Adrenal gland (tissue), 9 donors: ENCODE measurements at regions not wholly inside any gene's neighbourhood (a gene's known extent, or its start where the extent isn't known, plus 50 kb on each side); places are given as distances from the start of the nearest gene placed in this dataset.

Experiments used
- DNase-seq, 7 donors: peaks; one replicate each; pipeline ENCODE4 v3.0.0-alpha.2; 2019 to 2020
- H3K27ac ChIP-seq, 5 donors: fragments of 200-600 bp; sonication (generic) in 4 of 5; 1 replicate in 3 of 5; 2 replicates in 2 of 5; pipeline versions ENCODE4 v1.5.1 to v1.8.0; 2016 to 2020; ENCODE audit warnings: mild to moderate bottlenecking in 1 of 5
- H3K27me3 ChIP-seq: fragments of 200-600 bp; 2 replicates; pipeline ENCODE4 v1.8.0; 2021
- H3K36me3 ChIP-seq, 2 donors: fragments of 200-600 bp; replicated peaks in 1 of 2; 1 replicate in 1 of 2; 2 replicates in 1 of 2; pipeline versions ENCODE4 v1.5.1 to v1.8.0; 2018 to 2022
- H3K4me1 ChIP-seq, 2 donors: fragments of 200-600 bp; replicated peaks in 1 of 2; 1 replicate in 1 of 2; 2 replicates in 1 of 2; pipeline versions ENCODE4 v1.5.1 to v1.8.0; 2018 to 2021
- H3K4me3 ChIP-seq, 4 donors: fragments of 200-600 bp; sonication (generic) in 3 of 4; one replicate each; pipeline ENCODE4 v1.5.1; 2016 to 2018
- H3K9me3 ChIP-seq, 3 donors: fragments of 200-600 bp; sonication (generic) in 1 of 3; replicated peaks in 1 of 3; 1 replicate in 2 of 3; 2 replicates in 1 of 3; pipeline versions ENCODE4 v1.5.1 to v1.8.0; 2016 to 2021
- CTCF ChIP-seq, 6 experiments: fragments of 450-650 bp in 4 of 6; fragments of 200-600 bp in 2 of 6; sonication (generic) in 1 of 6; IDR thresholded peaks; 1 replicate in 5 of 6; 2 replicates in 1 of 6; pipeline versions ENCODE4 v1.5.1 to v1.8.0; 2016 to 2021; ENCODE audit warnings: antibody characterized with exemption in 6 of 6, mild to moderate bottlenecking in 2 of 6, moderate library complexity in 1 of 6
- POLR2A ChIP-seq, 2 donors: fragments of 450-650 bp; IDR thresholded peaks; one replicate each; pipeline ENCODE4 v1.6.1; 2017; ENCODE audit warnings: antibody characterized with exemption in 2 of 2, mild to moderate bottlenecking in 2 of 2, moderate library complexity in 1 of 2
- WGBS, 4 donors: extraction: QIAGEN DNeasy Blood & Tissue Kit in 2 of 4; methylation state at CpG; one replicate each; pipeline versions ENCODE4 v1.1.5 to v1.1.7; 2013 to 2017; 5-methylcytosine and 5-hydroxymethylcytosine counted together
- intact Hi-C, 2 donors: fragments of 100-400 bp; cut with DNase I; formaldehyde crosslinking; loops; one replicate each; pipeline versions ENCODE4 v1.14.1 to v1.15.0; 2022 to 2023
- donor health status: healthy with polysubstance abuse.
- donor health status: Bipolar disorder and iron deficiency.
- donor health status: DM: yes; HTN: yes; CAD: no.
- donor health status: DM: no; HTN: no; CAD: no.
- donor health status: DM: no; HTN: no; CAD: no.

- DNase-seq: peak in 2 of 7 donors; percentile 31 to 47
- intact Hi-C loops: no loop called here
- Histone ChIP-seq H3K36me3 (no peaks in the 10 kb centered on the region), H3K4me1 (peaks cover 25 to 53% of the 10 kb centered on the region in 2 donors), H3K27me3 (no peaks in the 10 kb centered on the region), H3K27ac (peak overlapping the region in 3 of 5 donors; percentile 59 to 90 (median 80)), H3K4me3 (no peak overlapping the region), H3K9me3 (no peaks in the 10 kb centered on the region)
- TF ChIP-seq CTCF (IDR thresholded peaks at IDR 0.05): no peak
- TF ChIP-seq POLR2A (IDR thresholded peaks at IDR 0.05): no peak
- 39 to 55% (median 46%) methylated on average over 7 to 8 of the region's 8 CpGs for WGBS, 4 donors
These were observed 101.1 kb upstream of the JUN start for GRCh38 chr1:58884706-58885661.

GRCh38 chr1:58885998-58886397 lies 102.2 kb upstream of the JUN start:
- peaks cover 25 to 52% of the 10 kb centered on the region in 2 donors for H3K4me1 ChIP-seq
- no peaks in the 10 kb centered on the region for H3K36me3 ChIP-seq
- no peak for DNase-seq
- H3K4me3 ChIP-seq: no peak overlapping the region
- TF ChIP-seq POLR2A (IDR thresholded peaks at IDR 0.05): no peak
- TF ChIP-seq CTCF (IDR thresholded peaks at IDR 0.05): no peak
- intact Hi-C loops: no loop called here
- WGBS, 4 donors: 64 to 73% (median 66%) methylated on average over 5 of the region's 5 CpGs
- no peaks in the 10 kb centered on the region for H3K9me3 ChIP-seq
- peak overlapping the region in 2 of 5 donors; percentile 59 to 90 for H3K27ac ChIP-seq
- H3K27me3 ChIP-seq: no peaks in the 10 kb centered on the region

GRCh38 chr1:58886611-58887010 lies 102.8 kb upstream of the JUN start:
- H3K9me3 ChIP-seq: no peaks in the 10 kb centered on the region
- peaks cover 25 to 46% of the 10 kb centered on the region in 2 donors for H3K4me1 ChIP-seq
- no peaks in the 10 kb centered on the region for H3K36me3 ChIP-seq
- no peak for TF ChIP-seq POLR2A (IDR thresholded peaks at IDR 0.05)
- no peak for TF ChIP-seq CTCF (IDR thresholded peaks at IDR 0.05)
- no peak for DNase-seq
- peak overlapping the region in 1 of 5 donors; percentile 90 for H3K27ac ChIP-seq
- H3K27me3 ChIP-seq: no peaks in the 10 kb centered on the region
- intact Hi-C loops: no loop called here
- H3K4me3 ChIP-seq: no peak overlapping the region
- WGBS, 4 donors: 80 to 89% (median 86%) methylated on average over 4 of the region's 4 CpGs

GRCh38 chr1:58887059-58887458 lies 103.2 kb upstream of the JUN start:
- no peak for DNase-seq
- Histone ChIP-seq H3K4me1 (peaks cover 24 to 42% of the 10 kb centered on the region in 2 donors), H3K36me3 (no peaks in the 10 kb centered on the region), H3K9me3 (no peaks in the 10 kb centered on the region), H3K27ac (peak overlapping the region in 1 of 5 donors; percentile 90), H3K27me3 (no peaks in the 10 kb centered on the region), H3K4me3 (no peak overlapping the region)
- intact Hi-C loops: no loop called here
- TF ChIP-seq CTCF (IDR thresholded peaks at IDR 0.05) (no peak), POLR2A (IDR thresholded peaks at IDR 0.05) (no peak)
